Liver (tissue), 8 donors: ENCODE measurements at regions not wholly inside any gene's neighbourhood (a gene's known extent, or its start where the extent isn't known, plus 50 kb on each side); places are given as distances from the start of the nearest gene placed in this dataset.

Source experiments
- DNase-seq: peaks from one replicate; pipeline ENCODE4 v3.0.0-alpha.2; 2017; ENCODE audit warnings: low spot score
- H3K27ac ChIP-seq, 2 donors: one replicate each; pipeline ENCODE4 v1.7.0; 2013; ENCODE audit warnings: inconsistent platforms in 2 of 2, low read length in 2 of 2, control low read depth in 1 of 2, low read depth in 1 of 2, mild to moderate bottlenecking in 1 of 2
- H3K27me3 ChIP-seq, 4 donors: one replicate each; pipeline versions ENCODE4 v1.6.1 to v1.7.0; 2013; ENCODE audit warnings: low read length in 3 of 4, inconsistent platforms in 1 of 4, mild to moderate bottlenecking in 1 of 4, moderate library complexity in 1 of 4; ENCODE audit not compliant: control insufficient read depth in 4 of 4, insufficient read depth in 4 of 4
- H3K36me3 ChIP-seq, 4 donors: one replicate each; pipeline versions ENCODE4 v1.6.1 to v1.7.0; 2013; ENCODE audit warnings: low read length in 3 of 4, mild to moderate bottlenecking in 3 of 4, low read depth in 1 of 4, moderate library complexity in 1 of 4; ENCODE audit not compliant: control insufficient read depth in 4 of 4, insufficient read depth in 3 of 4
- H3K4me1 ChIP-seq, 4 donors: one replicate each; pipeline versions ENCODE4 v1.6.1 to v1.7.0; 2013; ENCODE audit warnings: low read length in 3 of 4, mild to moderate bottlenecking in 3 of 4, moderate library complexity in 1 of 4; ENCODE audit not compliant: control insufficient read depth in 4 of 4, insufficient read depth in 4 of 4
- H3K4me3 ChIP-seq, 3 donors: one replicate each; pipeline versions ENCODE4 v1.6.1 to v1.7.0; 2013; ENCODE audit warnings: low read length in 3 of 3, control low read depth in 1 of 3, low read depth in 1 of 3, mild to moderate bottlenecking in 1 of 3
- H3K9ac ChIP-seq, 2 donors: one replicate each; pipeline ENCODE4 v1.7.0; 2013; ENCODE audit warnings: low read length in 2 of 2, mild to moderate bottlenecking in 2 of 2, moderate library complexity in 2 of 2, control low read depth in 1 of 2, low read depth in 1 of 2
- H3K9me3 ChIP-seq, 4 donors: one replicate each; pipeline versions ENCODE4 v1.6.1 to v1.7.0; 2013; ENCODE audit warnings: low read length in 3 of 4; ENCODE audit not compliant: control insufficient read depth in 4 of 4
- EGR1 ChIP-seq, 2 donors: IDR thresholded peaks; 2 replicates each; pipeline ENCODE4 v1.6.1; 2016 to 2018; ENCODE audit warnings: antibody characterized with exemption in 2 of 2, low read depth in 2 of 2
- FOXA1 ChIP-seq: IDR thresholded peaks from 2 replicates; pipeline ENCODE4 v1.6.1; 2016; ENCODE audit warnings: antibody characterized with exemption
- FOXA2 ChIP-seq: IDR thresholded peaks from 2 replicates; pipeline ENCODE4 v1.6.1; 2016; ENCODE audit warnings: antibody characterized with exemption
- GABPA ChIP-seq, 2 donors: IDR thresholded peaks in 1 of 2; conservative IDR thresholded peaks in 1 of 2; 2 replicates each; pipeline ENCODE4 v1.6.1; 2016; ENCODE audit warnings: antibody characterized with exemption in 2 of 2, mild to moderate bottlenecking in 1 of 2, moderate library complexity in 1 of 2
- HNF4A ChIP-seq, 2 donors: conservative IDR thresholded peaks; 2 replicates each; pipeline ENCODE4 v1.6.1; 2016; ENCODE audit warnings: antibody characterized with exemption in 2 of 2, mild to moderate bottlenecking in 2 of 2
- HNF4G ChIP-seq: IDR thresholded peaks from 2 replicates; pipeline ENCODE4 v1.6.1; 2016; ENCODE audit warnings: antibody characterized with exemption
- JUND ChIP-seq, 2 donors: IDR thresholded peaks; 2 replicates each; pipeline ENCODE4 v1.6.1; 2016; ENCODE audit warnings: antibody characterized with exemption in 2 of 2
- NR2F2 ChIP-seq: IDR thresholded peaks from 2 replicates; pipeline ENCODE4 v1.6.1; 2016; ENCODE audit warnings: antibody characterized with exemption
- RAD21 ChIP-seq, 2 donors: IDR thresholded peaks; 2 replicates each; pipeline ENCODE4 v1.6.1; 2016; ENCODE audit warnings: antibody characterized with exemption in 2 of 2, mild to moderate bottlenecking in 2 of 2
- REST ChIP-seq: IDR thresholded peaks from 2 replicates; pipeline ENCODE4 v1.6.1; 2016; ENCODE audit warnings: antibody characterized with exemption, mild to moderate bottlenecking
- RXRA ChIP-seq, 2 donors: IDR thresholded peaks; 2 replicates each; pipeline ENCODE4 v1.6.1; 2017 to 2018; ENCODE audit warnings: antibody characterized with exemption in 2 of 2, mild to moderate bottlenecking in 1 of 2
- SP1 ChIP-seq: IDR thresholded peaks from 2 replicates; pipeline ENCODE4 v1.6.1; 2018; ENCODE audit warnings: antibody characterized with exemption, mild to moderate bottlenecking
- TAF1 ChIP-seq: conservative IDR thresholded peaks from 2 replicates; pipeline ENCODE4 v1.6.1; 2016; ENCODE audit warnings: antibody characterized with exemption, mild to moderate bottlenecking
- YY1 ChIP-seq: IDR thresholded peaks from 2 replicates; pipeline ENCODE4 v1.6.1; 2016; ENCODE audit warnings: antibody characterized with exemption, mild to moderate bottlenecking
- ZBTB33 ChIP-seq: IDR thresholded peaks from 2 replicates; pipeline ENCODE4 v1.6.1; 2016; ENCODE audit warnings: antibody characterized with exemption
- WGBS: extraction: QIAGEN DNeasy Blood & Tissue Kit; methylation state at CpG from one replicate; pipeline ENCODE4 v1.1.7; 2013; 5-methylcytosine and 5-hydroxymethylcytosine counted together
- TF ChIP-seq, protein P1 (sequence below): fragments of 150-350 bp; IDR thresholded peaks from 2 replicates; pipeline ENCODE4 v1.5.1; 2017; ENCODE audit warnings: improper control_type of control experiment, low read depth, low read length; ENCODE audit not compliant: missing input control
- TF ChIP-seq, protein P2 (sequence below): IDR thresholded peaks from 2 replicates; pipeline ENCODE4 v1.6.1; 2016; ENCODE audit warnings: antibody characterized with exemption
- TF ChIP-seq, protein P3 (sequence below): IDR thresholded peaks from 2 replicates; pipeline ENCODE4 v1.6.1; 2016; ENCODE audit warnings: antibody characterized with exemption
- donor health status: healthy.
- donor health status: healthy.
- donor health status: healthy.
- donor health status: healthy.
- donor health status: healthy.

GRCh38 chr9:87004016-87004415 lies 56.7 kb upstream of the GAS1 start (continued):
- TF ChIP-seq REST (no peak), HNF4G (no peak)

GRCh38 chr9:87006956-87007355 lies 59.6 kb upstream of the GAS1 start:
- Histone ChIP-seq H3K36me3 (no peaks in the 10 kb centered on the region), H3K4me1 (no peaks in the 10 kb centered on the region), H3K4me3 (no peak overlapping the region), H3K9me3 (no peaks in the 10 kb centered on the region), H3K27ac (no peak overlapping the region), H3K27me3 (peaks cover 0 to 2% (median 0%) of the 10 kb centered on the region in 4 donors), H3K9ac (no peak overlapping the region)
- DNase-seq, result no peak
- WGBS, result 83% methylated on average over 4 of the region's 4 CpGs
- TF ChIP-seq, protein P1, sequence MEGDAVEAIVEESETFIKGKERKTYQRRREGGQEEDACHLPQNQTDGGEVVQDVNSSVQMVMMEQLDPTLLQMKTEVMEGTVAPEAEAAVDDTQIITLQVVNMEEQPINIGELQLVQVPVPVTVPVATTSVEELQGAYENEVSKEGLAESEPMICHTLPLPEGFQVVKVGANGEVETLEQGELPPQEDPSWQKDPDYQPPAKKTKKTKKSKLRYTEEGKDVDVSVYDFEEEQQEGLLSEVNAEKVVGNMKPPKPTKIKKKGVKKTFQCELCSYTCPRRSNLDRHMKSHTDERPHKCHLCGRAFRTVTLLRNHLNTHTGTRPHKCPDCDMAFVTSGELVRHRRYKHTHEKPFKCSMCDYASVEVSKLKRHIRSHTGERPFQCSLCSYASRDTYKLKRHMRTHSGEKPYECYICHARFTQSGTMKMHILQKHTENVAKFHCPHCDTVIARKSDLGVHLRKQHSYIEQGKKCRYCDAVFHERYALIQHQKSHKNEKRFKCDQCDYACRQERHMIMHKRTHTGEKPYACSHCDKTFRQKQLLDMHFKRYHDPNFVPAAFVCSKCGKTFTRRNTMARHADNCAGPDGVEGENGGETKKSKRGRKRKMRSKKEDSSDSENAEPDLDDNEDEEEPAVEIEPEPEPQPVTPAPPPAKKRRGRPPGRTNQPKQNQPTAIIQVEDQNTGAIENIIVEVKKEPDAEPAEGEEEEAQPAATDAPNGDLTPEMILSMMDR, result no peak
- no peak for TF ChIP-seq NR2F2
- no peak for TF ChIP-seq SP1
- no peak for TF ChIP-seq ZBTB33
- no peak for TF ChIP-seq TAF1
- TF ChIP-seq RXRA (IDR thresholded peaks at IDR 0.05), result no peak
- TF ChIP-seq FOXA2, result no peak
- TF ChIP-seq, protein P2, sequence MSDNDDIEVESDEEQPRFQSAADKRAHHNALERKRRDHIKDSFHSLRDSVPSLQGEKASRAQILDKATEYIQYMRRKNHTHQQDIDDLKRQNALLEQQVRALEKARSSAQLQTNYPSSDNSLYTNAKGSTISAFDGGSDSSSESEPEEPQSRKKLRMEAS, result no peak
- no peak for TF ChIP-seq RAD21 (IDR thresholded peaks at IDR 0.05)
- TF ChIP-seq HNF4G, result no peak
- no peak for TF ChIP-seq FOXA1
- TF ChIP-seq HNF4A (conservative IDR thresholded peaks at IDR 0.05), result no peak
- TF ChIP-seq JUND (IDR thresholded peaks at IDR 0.05), result no peak
- TF ChIP-seq REST, result no peak
- TF ChIP-seq YY1, result no peak
- TF ChIP-seq, protein P3, sequence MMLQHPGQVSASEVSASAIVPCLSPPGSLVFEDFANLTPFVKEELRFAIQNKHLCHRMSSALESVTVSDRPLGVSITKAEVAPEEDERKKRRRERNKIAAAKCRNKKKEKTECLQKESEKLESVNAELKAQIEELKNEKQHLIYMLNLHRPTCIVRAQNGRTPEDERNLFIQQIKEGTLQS, result no peak
- no peak for TF ChIP-seq GABPA (IDR thresholded peaks at IDR 0.05 in 1 of 2, conservative IDR thresholded peaks at IDR 0.05 in 1 of 2)
- no peak for TF ChIP-seq EGR1 (IDR thresholded peaks at IDR 0.05; ENCODE audit: low read depth in 2 of 2)
